Activated T-helper 9 cell treated with anti-CD3 and anti-CD28 coated beads, Interleukin-2, amount 50 U/mL, for 16 hours (primary cell): ENCODE measurements at regions not wholly inside any gene's neighbourhood (a gene's known extent, or its start where the extent isn't known, plus 50 kb on each side); places are given as distances from the start of the nearest gene placed in this dataset.
"Not testable (repeated sequence)": the region's sequence is repeated elsewhere in the genome, so short reads cannot be mapped to it uniquely, and the experiment has no call there.

ENCODE experiments used
- DNase-seq: peaks from one replicate; pipeline ENCODE4 v3.0.0-alpha.2; 2020; ENCODE audit warnings: low read depth

DNA sequence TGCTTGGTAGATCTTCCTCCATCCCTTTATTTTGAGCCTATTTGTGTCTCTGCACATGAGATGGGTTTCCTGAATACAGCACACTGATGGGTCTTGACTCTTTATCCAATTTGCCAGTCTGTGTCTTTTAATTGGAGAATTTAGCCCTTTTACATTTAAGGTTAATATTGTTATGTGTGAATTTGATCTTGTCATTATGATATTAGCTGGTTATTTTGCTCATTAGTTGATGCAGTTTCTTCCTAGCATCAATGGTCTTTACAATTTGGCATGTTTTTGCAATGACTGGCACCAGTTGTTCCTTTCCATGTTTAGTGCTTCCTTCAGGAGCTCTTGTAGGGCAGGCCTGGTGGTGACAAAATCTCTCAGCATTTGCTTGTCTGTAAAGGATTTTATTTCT is 72.4 kb downstream of the HNRNPD start:
- not testable (repeated sequence) for DNase-seq

GRCh38 chr4:82293304-82293703 is 80.5 kb downstream of the HNRNPD start:
- DNase-seq: no peak

DNA sequence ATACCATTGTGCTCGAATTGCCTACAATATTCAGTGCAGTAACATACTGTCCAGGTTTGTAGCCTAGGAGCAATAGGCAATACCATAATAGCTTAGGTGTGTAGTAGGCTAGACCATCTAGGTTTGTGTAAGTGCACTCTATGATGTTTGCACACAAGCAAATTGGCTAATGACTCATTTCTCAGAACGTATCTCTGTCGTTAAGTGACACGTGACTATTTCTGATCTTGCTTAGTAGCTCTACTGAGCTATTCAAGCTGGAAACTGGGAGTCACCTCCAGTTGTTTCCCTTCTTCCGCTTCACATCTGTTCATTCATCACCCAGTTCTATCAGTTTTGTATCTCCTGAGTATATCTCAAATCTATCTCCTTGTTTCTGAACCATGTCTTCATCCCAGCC is 86.1 kb downstream of the HNRNPD start:
- no peak for DNase-seq

DNA sequence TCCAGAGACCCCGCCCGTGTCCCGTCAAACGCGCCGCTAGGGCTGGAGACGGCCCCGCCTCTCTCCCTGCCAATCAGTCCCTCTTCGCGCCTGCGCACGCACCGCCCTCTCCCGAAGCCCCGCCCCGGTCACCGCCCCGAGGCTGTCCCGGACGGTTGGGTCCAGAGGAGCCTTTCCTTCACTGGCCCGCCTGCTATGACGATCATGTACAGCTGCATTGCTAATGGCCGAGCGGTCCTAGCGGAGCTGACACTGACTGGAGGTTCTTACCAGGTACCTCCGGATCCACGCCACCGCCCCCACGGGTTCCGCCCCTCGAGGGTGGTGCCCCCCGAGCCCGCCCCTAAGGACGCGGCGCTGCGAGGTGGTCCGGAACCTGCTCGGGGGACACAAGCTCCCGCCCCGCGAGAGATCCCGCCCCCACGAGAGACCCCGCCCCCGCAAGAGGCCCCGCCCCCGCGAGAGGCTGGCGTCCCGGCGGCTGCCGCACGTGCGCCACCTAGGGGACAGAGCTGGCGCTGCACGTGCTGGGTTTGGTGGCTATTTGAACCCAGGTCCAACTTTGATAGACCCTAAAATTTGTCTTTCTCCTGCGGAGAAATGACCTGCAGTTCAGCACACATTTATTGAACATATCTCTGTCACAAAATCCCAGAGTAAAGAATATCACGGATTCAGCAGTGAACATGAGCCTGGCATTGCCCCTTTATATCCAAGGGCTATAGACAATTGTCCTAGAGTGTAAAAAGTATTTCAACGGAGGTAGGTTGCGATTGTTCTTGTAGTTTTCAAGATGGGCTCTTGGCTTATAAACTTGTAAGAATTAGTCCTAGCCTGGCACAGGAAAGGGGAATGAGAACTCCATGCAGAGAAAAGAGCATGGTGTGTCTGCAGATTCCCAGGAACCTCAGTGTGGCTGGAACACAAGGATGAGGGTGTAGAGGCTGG is 88.7 kb downstream of the HNRNPD start:
- DNase-seq: peak; percentile 99

DNA sequence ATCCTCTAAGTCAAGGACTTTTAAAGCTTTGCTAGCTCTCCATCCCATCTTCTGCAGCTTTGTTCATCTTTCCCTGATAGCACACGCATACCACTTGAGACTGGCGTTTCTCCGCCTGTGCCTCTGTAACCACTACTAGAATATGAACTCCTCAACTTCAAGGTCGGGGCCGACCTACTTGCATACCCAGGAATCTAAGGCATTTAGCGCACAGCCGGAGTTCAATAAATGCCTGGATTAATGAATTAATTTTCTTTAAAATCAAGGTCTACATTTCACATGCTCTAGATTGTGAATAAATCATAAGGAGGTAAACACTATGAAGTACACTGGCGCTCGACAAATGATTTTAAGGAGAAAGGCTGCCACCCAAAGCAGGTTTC is 89.3 kb downstream of the HNRNPD start:
- DNase-seq: no peak

DNA sequence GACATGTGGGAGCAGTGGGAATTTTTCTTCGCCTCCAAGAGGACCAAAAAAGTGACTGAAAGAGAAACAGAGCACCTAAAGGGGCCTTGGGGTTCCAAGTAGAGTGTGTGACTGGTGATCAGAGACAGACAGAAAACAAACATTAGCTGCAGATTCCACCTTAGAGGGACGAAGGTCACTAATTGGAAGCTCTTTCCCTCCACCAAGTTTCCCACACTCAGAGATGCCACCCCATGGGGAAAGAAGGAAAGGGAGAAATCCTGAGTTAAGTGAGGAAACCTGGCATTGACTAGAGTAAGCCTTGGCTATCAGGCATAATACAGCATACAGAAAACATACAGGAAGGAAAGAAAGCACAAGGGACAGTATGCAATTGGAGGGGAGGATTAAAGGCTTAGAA is 90.9 kb downstream of the HNRNPD start:
- DNase-seq: no peak

- DNase-seq: not testable (repeated sequence)
These were observed 94.2 kb downstream of the HNRNPD start for GRCh38 chr4:82279550-82279949.

DNA sequence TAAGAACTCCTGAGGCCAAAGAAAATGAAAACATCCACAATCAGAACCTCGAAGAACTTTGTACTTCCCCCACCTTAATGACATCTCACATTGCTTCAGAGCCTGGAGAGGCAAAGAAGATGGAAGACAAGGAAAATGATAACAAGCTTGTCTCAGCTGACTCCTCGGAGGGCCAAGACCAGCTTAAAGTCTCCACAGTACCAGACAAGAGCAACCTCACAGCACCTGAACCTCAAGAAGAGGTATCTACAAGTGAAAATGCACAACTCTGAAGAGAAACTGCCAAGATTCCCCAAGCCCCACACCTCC is 97.5 kb downstream of the HNRNPD start:
- DNase-seq: no peak

- no peak for DNase-seq
These were observed 98.1 kb downstream of the HNRNPD start for GRCh38 chr4:82275431-82276331.

GRCh38 chr4:82274700-82275099 is 99.1 kb downstream of the HNRNPD start:
- not testable (repeated sequence) for DNase-seq

GRCh38 chr4:82272523-82272922 is 101.3 kb downstream of the HNRNPD start:
- not testable (repeated sequence) for DNase-seq

DNA sequence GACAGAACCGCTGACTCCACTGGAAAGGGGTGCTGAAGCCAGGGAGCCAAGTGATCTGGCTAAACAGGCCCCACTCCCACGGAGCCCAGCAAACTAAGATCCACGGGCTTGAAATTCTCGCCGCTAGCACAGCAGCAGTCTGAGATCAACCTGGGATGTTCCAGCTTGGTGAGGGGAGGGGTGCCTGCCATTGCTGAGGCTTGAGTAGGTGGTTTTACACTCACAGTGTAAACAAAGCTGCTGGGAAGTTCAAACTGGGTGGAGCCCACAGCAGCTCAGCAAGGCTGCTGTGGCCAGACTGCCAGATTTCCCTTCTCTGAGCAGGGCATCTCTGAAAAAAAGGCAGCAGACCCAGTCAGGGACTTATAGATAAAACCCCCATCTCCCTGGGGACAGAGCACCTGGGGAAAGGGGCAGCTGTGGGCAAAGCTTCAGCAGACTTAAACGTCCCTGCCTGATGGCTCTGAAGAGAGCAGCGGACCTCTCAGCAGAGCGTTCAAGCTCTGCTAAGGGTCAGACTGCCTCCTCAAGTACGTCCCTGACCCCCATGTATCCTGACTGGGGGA is 101.8 kb downstream of the HNRNPD start:
- DNase-seq: not testable (repeated sequence)

GRCh38 chr4:82268826-82269193 is 105.0 kb downstream of the HNRNPD start:
- DNase-seq: no peak

- DNase-seq: no peak
These were observed 105.6 kb downstream of the HNRNPD start for GRCh38 chr4:82268050-82268825.

- no peak for DNase-seq
These were observed 106.3 kb downstream of the HNRNPD start for GRCh38 chr4:82267506-82267905.

- DNase-seq: no peak
These were observed 107.4 kb downstream of the HNRNPD start for GRCh38 chr4:82266345-82266744.

GRCh38 chr4:82261084-82261483 is 112.7 kb downstream of the HNRNPD start:
- no peak for DNase-seq

DNA sequence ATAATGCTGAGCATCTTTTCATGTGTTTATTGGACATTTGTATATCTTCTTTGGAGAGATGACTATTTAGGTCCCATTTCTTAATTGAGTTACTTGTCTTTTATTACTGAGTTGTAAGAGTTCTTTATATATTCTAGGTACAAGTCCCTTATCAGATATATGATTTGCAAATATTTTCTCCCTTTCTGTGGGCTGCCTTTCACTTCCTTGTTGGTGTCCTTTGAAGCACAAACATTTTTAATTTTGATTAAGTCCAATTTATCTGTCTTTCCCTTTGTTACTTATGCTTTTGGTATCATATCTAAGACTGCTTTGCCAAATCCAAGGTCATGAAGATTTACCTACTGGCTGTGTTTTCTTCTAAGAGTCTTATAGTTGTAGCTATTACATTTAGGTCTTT is 113.2 kb downstream of the HNRNPD start:
- DNase-seq: no peak

DNA sequence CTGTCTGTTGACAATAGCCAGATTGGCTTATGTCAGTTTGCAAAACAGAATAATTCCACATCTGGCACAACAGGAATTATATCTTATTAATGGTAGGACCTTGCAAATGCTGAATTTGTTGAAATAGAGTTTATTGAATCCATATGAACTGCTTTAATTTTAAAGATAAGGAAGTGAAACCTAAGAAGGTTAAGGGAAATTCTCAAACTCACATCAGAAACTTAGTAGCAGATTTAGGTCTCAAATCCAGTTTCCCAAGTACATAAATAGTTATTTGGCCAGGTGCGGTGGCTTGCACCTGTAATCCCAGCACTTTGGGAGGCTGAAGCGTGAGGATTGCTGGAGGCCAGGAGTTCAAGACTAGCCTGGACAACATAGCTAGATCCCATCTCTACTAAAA is 117.1 kb downstream of the HNRNPD start:
- no peak for DNase-seq

- DNase-seq: no peak
These were observed 118.1 kb downstream of the HNRNPD start for GRCh38 chr4:82255657-82256056.

- no peak for DNase-seq
These were observed 124.7 kb downstream of the HNRNPD start for GRCh38 chr4:82248903-82249632.
